OCI-LY7 (cell line): ENCODE measurements at regions not wholly inside any gene's neighbourhood (a gene's known extent, or its start where the extent isn't known, plus 50 kb on each side); places are given as distances from the start of the nearest gene placed in this dataset.

Experiments
- BruUV-seq: library from RNA; stranded (reverse); fragments of 400-500 nt; replicated peaks from 2 replicates; lab custom pipeline; 2021; lab: Mats Ljungman, UMichigan
- CTCF ChIA-PET: fragments of 300-600 bp; sonication (Branson Sonifier 250); formaldehyde crosslinking; loops from one replicate; lab custom pipeline; 2022; ENCODE audit warnings: antibody characterized with exemption; ENCODE audit not compliant: unreplicated experiment; lab: Charles Lee
- POLR2A ChIA-PET: fragments of 300-600 bp; sonication (Branson Sonifier 250); formaldehyde crosslinking; loops from one replicate; lab custom pipeline; 2022; ENCODE audit warnings: antibody characterized with exemption; lab: Charles Lee
- DNase-seq: peaks from one replicate; pipeline ENCODE4 v3.0.0-alpha.2; 2015; ENCODE audit warnings: low spot score
- H2AFZ ChIP-seq: fragments of 200-600 bp; sonication (generic), shearing (Covaris generic); 2 replicates; pipeline ENCODE4 v1.6.1; 2014; ENCODE audit warnings: mild to moderate bottlenecking, antibody characterized with exemption, low read length, moderate library complexity
- H3K27ac ChIP-seq: fragments of 200-600 bp; sonication (generic); 2 replicates; pipeline ENCODE4 v1.5.1; 2014; ENCODE audit warnings: mixed run types, low read depth, mild to moderate bottlenecking, moderate library complexity, low read length, inconsistent platforms; ENCODE audit not compliant: poor library complexity, severe bottlenecking
- H3K36me3 ChIP-seq: fragments of 200-600 bp; sonication (generic); 2 replicates; pipeline ENCODE4 v1.6.1; 2014; ENCODE audit warnings: mild to moderate bottlenecking, antibody characterized with exemption, low read length, moderate library complexity, mixed read lengths; ENCODE audit not compliant: insufficient read depth
- H3K4me1 ChIP-seq: fragments of 200-600 bp; sonication (generic); 2 replicates; pipeline ENCODE4 v1.5.1; 2014; ENCODE audit warnings: mild to moderate bottlenecking, low read length; ENCODE audit not compliant: insufficient read depth, poor library complexity, severe bottlenecking
- H3K4me2 ChIP-seq: fragments of 200-600 bp; sonication (generic); 2 replicates; pipeline ENCODE4 v1.6.1; 2014; ENCODE audit warnings: mild to moderate bottlenecking, low read length
- H3K4me3 ChIP-seq: fragments of 200-600 bp; sonication (generic); 2 replicates; pipeline ENCODE4 v1.5.1; 2014; ENCODE audit warnings: mild to moderate bottlenecking, low read depth, low read length; ENCODE audit not compliant: poor library complexity, severe bottlenecking
- H3K79me2 ChIP-seq: fragments of 200-600 bp; sonication (generic); 2 replicates; pipeline ENCODE4 v1.6.1; 2016; ENCODE audit warnings: low read depth, mild to moderate bottlenecking, low read length, moderate library complexity, mixed read lengths; ENCODE audit not compliant: insufficient read depth
- H3K9me2 ChIP-seq: fragments of 200-600 bp; sonication (generic); 2 replicates; pipeline ENCODE4 v1.6.1; 2016; ENCODE audit warnings: mild to moderate bottlenecking, low read length, mixed read lengths; ENCODE audit not compliant: insufficient read depth
- H3K9me3 ChIP-seq: fragments of 200-600 bp; sonication (generic); 2 replicates; pipeline ENCODE4 v1.6.1; 2014; ENCODE audit warnings: mild to moderate bottlenecking, mixed run types, low read length, mixed read lengths
- H4K20me1 ChIP-seq: fragments of 200-600 bp; sonication (generic); 2 replicates; pipeline ENCODE4 v1.6.1; 2014; ENCODE audit warnings: mild to moderate bottlenecking, antibody characterized with exemption, low read length, moderate library complexity, mixed read lengths; ENCODE audit not compliant: insufficient read depth
- CTCF ChIP-seq: fragments of 200-600 bp; sonication (generic); conservative IDR thresholded peaks from 2 replicates; pipeline ENCODE4 v1.5.1; 2014; ENCODE audit warnings: mild to moderate bottlenecking, antibody characterized with exemption, low read length, moderate library complexity, mixed read lengths
- EZH2phosphoT487 ChIP-seq: fragments of 200-600 bp; sonication (generic); IDR thresholded peaks from 2 replicates; pipeline ENCODE4 v1.6.1; 2018; ENCODE audit warnings: low read depth, borderline replicate concordance, mild to moderate bottlenecking, mixed run types, antibody characterized with exemption, low read length, moderate library complexity, mixed read lengths
- intact Hi-C: fragments of 100-400 bp; cut with micrococcal nuclease; formaldehyde crosslinking; loops from one replicate; pipeline ENCODE4 v1.10.0; 2022; ENCODE audit not compliant: unreplicated experiment

GRCh38 chr9:91474656-91475055 lies 51.0 kb upstream of the NFIL3 start:
- POLR2A ChIA-PET, result no interaction called here
- H3K4me2 ChIP-seq, result no peak overlapping the region
- no TSS peak for BruUV-seq

More at GRCh38 chr9:91474656-91475055, 51.0 kb upstream of the NFIL3 start:
- intact Hi-C loops, result no loop called here
- CTCF ChIA-PET, result no interaction called here
- no peak overlapping the region for H3K4me3 ChIP-seq
- H3K4me1 ChIP-seq, result no peaks in the 10 kb centered on the region
- no peaks in the 10 kb centered on the region for H4K20me1 ChIP-seq
- H3K36me3 ChIP-seq, result no peaks in the 10 kb centered on the region
- H3K27ac ChIP-seq, result no peak overlapping the region
- no peak for DNase-seq
- no peak overlapping the region for H2AFZ ChIP-seq
- H3K9me2 ChIP-seq, result no peaks in the 10 kb centered on the region
- H3K79me2 ChIP-seq, result no peaks in the 10 kb centered on the region
- H3K9me3 ChIP-seq, result no peaks in the 10 kb centered on the region
- TF ChIP-seq CTCF (no peak), EZH2phosphoT487 (no peak)
